ENCODE measurements at regions not wholly inside any gene's neighbourhood (a gene's known extent, or its start where the extent isn't known, plus 50 kb on each side); places are given as distances from the start of the nearest gene placed in this dataset.
A peak's percentile ranks its signal among the peaks of the same experiment; 100 is the strongest.

- H3K27ac Mint-ChIP-seq = no peak overlapping the region
- TF ChIP-seq NFATC4 (CRISPR knock-in tag; IDR thresholded peaks at IDR 0.05) (no peak), FOXK1 (CRISPR knock-in tag; IDR thresholded peaks at IDR 0.05) (no peak), SMAD4 (CRISPR knock-in tag; IDR thresholded peaks at IDR 0.05) (no peak), MXD4 (CRISPR knock-in tag; IDR thresholded peaks at IDR 0.05; ENCODE audit: borderline replicate concordance) (no peak), ATF6 (CRISPR knock-in tag; IDR thresholded peaks at IDR 0.05) (no peak), AFF4 (CRISPR knock-in tag; IDR thresholded peaks at IDR 0.05; ENCODE audit: borderline replicate concordance) (no peak), TCF7 (CRISPR knock-in tag; IDR thresholded peaks at IDR 0.05; ENCODE audit: low read depth) (no peak), GABPB1 (CRISPR knock-in tag; IDR thresholded peaks at IDR 0.05) (no peak), ATF2 (CRISPR knock-in tag; IDR thresholded peaks at IDR 0.05; ENCODE audit: borderline replicate concordance, low read depth) (no peak), ZMAT4 (CRISPR knock-in tag; IDR thresholded peaks at IDR 0.05) (no peak), E2F1 (CRISPR knock-in tag; IDR thresholded peaks at IDR 0.05) (no peak), CREB1 (CRISPR knock-in tag; IDR thresholded peaks at IDR 0.05) (no peak), JUN (CRISPR knock-in tag; IDR thresholded peaks at IDR 0.05) (no peak), ZNF219 (CRISPR knock-in tag; IDR thresholded peaks at IDR 0.05; ENCODE audit: borderline replicate concordance) (no peak), ELF4 (CRISPR knock-in tag; IDR thresholded peaks at IDR 0.05; ENCODE audit: low read depth) (no peak), ARID4B (CRISPR knock-in tag; IDR thresholded peaks at IDR 0.05; ENCODE audit: borderline replicate concordance) (no peak), CTCF (IDR thresholded peaks at IDR 0.05) (no peak)
- peaks cover 62% of the 10 kb centered on the region for H3K4me1 Mint-ChIP-seq
- peaks cover 15% of the 10 kb centered on the region for H3K36me3 Mint-ChIP-seq
- ATAC-seq (peak; percentile 25), DNase-seq (ENCODE audit: low spot score) (no peak)
- peaks cover 3% of the 10 kb centered on the region for H3K27me3 Mint-ChIP-seq (ENCODE audit: low read depth)
- POLR2A ChIA-PET = no interaction called here
- peak overlapping the region; percentile 28; the same call in 1 of the 2 replicates for H3K4me3 Mint-ChIP-seq
- CTCF ChIA-PET = no interaction called here
- H3K9me3 Mint-ChIP-seq = peaks cover 23% of the 10 kb centered on the region
Observed at GRCh38 chr5:25568294-25568693, 923.5 kb upstream of the CDH10 start.

All from WTC11 (cell line).